Activated B cell treated with CpG ODN at 0.5 μM for 24 hours (primary cell): ENCODE measurements at regions not wholly inside any gene's neighbourhood (a gene's known extent, or its start where the extent isn't known, plus 50 kb on each side); places are given as distances from the start of the nearest gene placed in this dataset.

ENCODE experiments used
- ATAC-seq: fragments of 200-7000 bp; cut with Tn5 transposase; one replicate; pipeline ENCODE4 v1.10.0; 2021; ENCODE audit warnings: low read depth, mild to moderate bottlenecking, moderate library complexity
- CTCF ChIA-PET: fragments of 350-600 bp; sonication (Branson Sonifier 250); formaldehyde crosslinking; loops from one replicate; lab custom pipeline; 2021; ENCODE audit warnings: antibody characterized with exemption; lab: Charles Lee
- POLR2A ChIA-PET: fragments of 350-600 bp; sonication (Branson Sonifier 250); formaldehyde crosslinking; loops from one replicate; lab custom pipeline; 2021; ENCODE audit warnings: antibody characterized with exemption; lab: Charles Lee
- DNase-seq: peaks from one replicate; pipeline ENCODE4 v3.0.0; 2022
- H3K27ac Mint-ChIP-seq: one replicate; pipeline ENCODE4 v1.8.0; 2020; ENCODE audit warnings: mixed read lengths
- H3K27me3 Mint-ChIP-seq: one replicate; pipeline ENCODE4 v1.8.0; 2021; ENCODE audit warnings: mixed read lengths
- H3K36me3 Mint-ChIP-seq: one replicate; pipeline ENCODE4 v1.8.0; 2021; ENCODE audit warnings: low read depth, mixed read lengths
- H3K4me1 Mint-ChIP-seq: one replicate; pipeline ENCODE4 v1.8.0; 2021; ENCODE audit warnings: mixed read lengths
- H3K4me3 Mint-ChIP-seq: one replicate; pipeline ENCODE4 v1.8.0; 2020; ENCODE audit warnings: mild to moderate bottlenecking, mixed read lengths
- H3K9me3 Mint-ChIP-seq: one replicate; pipeline ENCODE4 v1.8.0; 2020; ENCODE audit warnings: mixed read lengths
- CTCF ChIP-seq: fragments of 200-600 bp; IDR thresholded peaks from one replicate; pipeline ENCODE4 v1.8.0; 2022; ENCODE audit warnings: antibody characterized with exemption, mild to moderate bottlenecking
- intact Hi-C: fragments of 100-400 bp; cut with micrococcal nuclease; formaldehyde crosslinking; loops from one replicate; pipeline ENCODE4 v1.15.1; 2024

- no peaks in the 10 kb centered on the region for H3K27me3 Mint-ChIP-seq
- no peaks in the 10 kb centered on the region for H3K4me1 Mint-ChIP-seq
- H3K4me3 Mint-ChIP-seq, result no peak overlapping the region
- DNase-seq (no peak), ATAC-seq (no peak)
- peaks cover 3% of the 10 kb centered on the region for H3K9me3 Mint-ChIP-seq
- H3K36me3 Mint-ChIP-seq, result no peaks in the 10 kb centered on the region
- ChIA-PET CTCF (no interaction called here), POLR2A (no interaction called here)
- intact Hi-C loops, result no loop called here
- H3K27ac Mint-ChIP-seq, result no peak overlapping the region
- TF ChIP-seq CTCF, result no peak
Measured at GRCh38 chr12:78331181-78331580, 500.5 kb downstream of the NAV3 start.

- no peaks in the 10 kb centered on the region for H3K27me3 Mint-ChIP-seq
- peaks cover 3% of the 10 kb centered on the region for H3K9me3 Mint-ChIP-seq
- TF ChIP-seq CTCF, result no peak
- no peak overlapping the region for H3K4me3 Mint-ChIP-seq
- DNase-seq (no peak), ATAC-seq (no peak)
- H3K36me3 Mint-ChIP-seq, result no peaks in the 10 kb centered on the region
- ChIA-PET POLR2A (no interaction called here), CTCF (no interaction called here)
- no peaks in the 10 kb centered on the region for H3K4me1 Mint-ChIP-seq
- no peak overlapping the region for H3K27ac Mint-ChIP-seq
- intact Hi-C loops, result no loop called here
Measured at GRCh38 chr12:78331753-78332152, 501.1 kb downstream of the NAV3 start.

- H3K4me1 Mint-ChIP-seq, result no peaks in the 10 kb centered on the region
- H3K36me3 Mint-ChIP-seq, result no peaks in the 10 kb centered on the region
- no peak for TF ChIP-seq CTCF
- CTCF ChIA-PET, result no interaction called here
- no peak for DNase-seq
- POLR2A ChIA-PET, result no interaction called here
- H3K9me3 Mint-ChIP-seq, result peaks cover 5% of the 10 kb centered on the region
- H3K27ac Mint-ChIP-seq, result no peak overlapping the region
- H3K27me3 Mint-ChIP-seq, result no peaks in the 10 kb centered on the region
- ATAC-seq, result no peak
- intact Hi-C loops, result no loop called here
- no peak overlapping the region for H3K4me3 Mint-ChIP-seq
Measured at GRCh38 chr12:78338054-78338785, 507.5 kb downstream of the NAV3 start.

- POLR2A ChIA-PET, result no interaction called here
- no peaks in the 10 kb centered on the region for H3K27me3 Mint-ChIP-seq
Measured at GRCh38 chr12:78340406-78340805, 509.7 kb downstream of the NAV3 start.

GRCh38 chr12:78343657-78344056, 513.0 kb downstream of the NAV3 start:
- no peak for ATAC-seq
- no peak for TF ChIP-seq CTCF
- ChIA-PET POLR2A (no interaction called here), CTCF (no interaction called here)
- H3K9me3 Mint-ChIP-seq, result peaks cover 18% of the 10 kb centered on the region
- H3K36me3 Mint-ChIP-seq, result no peaks in the 10 kb centered on the region
- no peak for DNase-seq
- intact Hi-C loops, result no loop called here
- H3K27me3 Mint-ChIP-seq, result no peaks in the 10 kb centered on the region
- no peak overlapping the region for H3K27ac Mint-ChIP-seq
- no peak overlapping the region for H3K4me3 Mint-ChIP-seq
- no peaks in the 10 kb centered on the region for H3K4me1 Mint-ChIP-seq

More at GRCh38 chr12:78340406-78340805, 509.7 kb downstream of the NAV3 start:
- CTCF ChIA-PET, result no interaction called here
- no peak for DNase-seq
- Mint-ChIP-seq H3K36me3 (no peaks in the 10 kb centered on the region), H3K9me3 (peaks cover 3% of the 10 kb centered on the region), H3K4me3 (no peak overlapping the region), H3K4me1 (no peaks in the 10 kb centered on the region), H3K27ac (no peak overlapping the region)
- intact Hi-C loops, result no loop called here
- no peak for TF ChIP-seq CTCF
- no peak for ATAC-seq
